LNCAP (cell line): ENCODE measurements at regions not wholly inside any gene's neighbourhood (a gene's known extent, or its start where the extent isn't known, plus 50 kb on each side); places are given as distances from the start of the nearest gene placed in this dataset.

ENCODE experiments used
- TF ChIP-seq, protein P1 (sequence below): fragments of 450-650 bp; IDR thresholded peaks from 2 replicates; pipeline ENCODE4 v1.5.1; 2017; ENCODE audit warnings: mild to moderate bottlenecking

DNA sequence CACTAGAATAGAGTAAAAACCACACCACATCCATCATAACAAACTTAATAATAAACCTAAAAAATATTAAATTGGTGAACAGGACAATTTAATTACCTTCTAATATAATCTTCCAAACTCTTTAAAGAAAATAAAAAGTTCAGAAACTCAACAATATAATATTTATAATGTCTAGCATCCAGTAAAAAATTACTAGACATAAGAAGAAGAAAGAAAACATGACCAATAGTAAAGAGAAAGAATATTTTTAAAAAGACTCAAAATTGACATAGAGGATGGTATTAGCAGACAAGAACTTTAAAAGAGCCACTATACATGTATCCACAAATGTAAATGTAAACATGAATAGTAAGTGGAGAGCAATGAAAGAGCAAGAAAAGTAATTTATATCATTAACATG, 388.4 kb downstream of the TFEC start:
- TF ChIP-seq, protein P1, sequence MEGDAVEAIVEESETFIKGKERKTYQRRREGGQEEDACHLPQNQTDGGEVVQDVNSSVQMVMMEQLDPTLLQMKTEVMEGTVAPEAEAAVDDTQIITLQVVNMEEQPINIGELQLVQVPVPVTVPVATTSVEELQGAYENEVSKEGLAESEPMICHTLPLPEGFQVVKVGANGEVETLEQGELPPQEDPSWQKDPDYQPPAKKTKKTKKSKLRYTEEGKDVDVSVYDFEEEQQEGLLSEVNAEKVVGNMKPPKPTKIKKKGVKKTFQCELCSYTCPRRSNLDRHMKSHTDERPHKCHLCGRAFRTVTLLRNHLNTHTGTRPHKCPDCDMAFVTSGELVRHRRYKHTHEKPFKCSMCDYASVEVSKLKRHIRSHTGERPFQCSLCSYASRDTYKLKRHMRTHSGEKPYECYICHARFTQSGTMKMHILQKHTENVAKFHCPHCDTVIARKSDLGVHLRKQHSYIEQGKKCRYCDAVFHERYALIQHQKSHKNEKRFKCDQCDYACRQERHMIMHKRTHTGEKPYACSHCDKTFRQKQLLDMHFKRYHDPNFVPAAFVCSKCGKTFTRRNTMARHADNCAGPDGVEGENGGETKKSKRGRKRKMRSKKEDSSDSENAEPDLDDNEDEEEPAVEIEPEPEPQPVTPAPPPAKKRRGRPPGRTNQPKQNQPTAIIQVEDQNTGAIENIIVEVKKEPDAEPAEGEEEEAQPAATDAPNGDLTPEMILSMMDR: no peak

DNA sequence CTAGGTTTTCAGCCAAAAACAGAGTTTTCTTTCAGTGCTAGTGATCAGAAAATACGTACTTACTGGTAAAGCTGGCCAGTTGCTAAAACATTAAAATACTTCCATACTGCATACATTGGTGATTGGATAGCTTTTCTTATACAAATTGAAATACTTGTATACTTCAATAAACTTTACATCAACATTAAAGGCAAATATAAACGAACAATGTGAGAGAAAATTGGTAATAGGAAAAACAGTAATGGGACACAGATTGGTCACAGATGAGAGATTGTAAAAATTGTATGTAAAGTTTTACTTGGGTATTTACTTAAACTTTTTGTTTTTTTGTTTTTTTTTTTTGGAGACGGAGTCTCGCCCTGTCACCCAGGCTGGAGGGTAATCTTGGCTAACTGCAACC, 391.7 kb downstream of the TFEC start:
- TF ChIP-seq, protein P1: no peak

DNA sequence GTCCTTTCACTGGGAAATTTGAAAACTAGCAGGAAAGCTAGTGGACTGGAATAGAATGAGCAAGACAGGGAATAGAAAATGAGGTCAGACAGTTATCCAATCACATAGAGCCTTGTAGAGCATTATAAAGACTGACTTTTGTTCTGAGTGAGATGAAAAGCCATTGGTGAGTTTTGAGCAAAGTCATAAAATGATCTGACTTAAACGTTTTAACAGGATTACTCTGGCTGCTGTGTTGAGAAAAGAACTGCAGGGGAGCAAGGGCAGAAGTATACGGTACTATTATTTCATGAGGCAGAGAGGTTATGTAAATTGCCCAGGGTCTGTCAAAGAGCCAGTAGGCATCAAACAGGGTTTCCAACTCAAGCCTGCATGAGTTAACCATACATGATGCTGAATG, 393.4 kb downstream of the TFEC start:
- TF ChIP-seq, protein P1: no peak

DNA sequence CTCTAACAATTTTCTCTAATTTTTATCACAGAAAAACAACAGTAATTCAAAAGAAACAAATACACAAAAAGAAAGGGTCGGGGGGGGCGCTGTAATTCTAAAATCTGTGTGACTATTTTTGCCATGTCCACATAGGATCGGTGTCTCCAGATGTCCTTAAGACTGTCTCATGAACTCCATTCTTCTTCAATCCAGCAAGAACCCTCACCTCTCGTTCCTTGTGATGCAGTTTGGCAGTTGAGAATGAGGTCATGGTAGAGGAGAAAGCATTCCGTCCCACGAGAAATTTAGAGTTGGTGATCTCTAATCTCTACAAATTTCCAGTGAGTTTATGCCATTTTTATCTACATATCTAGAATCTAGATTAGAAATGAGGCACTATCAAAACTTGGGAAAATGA, 394.7 kb downstream of the TFEC start:
- TF ChIP-seq, protein P1: no peak

DNA sequence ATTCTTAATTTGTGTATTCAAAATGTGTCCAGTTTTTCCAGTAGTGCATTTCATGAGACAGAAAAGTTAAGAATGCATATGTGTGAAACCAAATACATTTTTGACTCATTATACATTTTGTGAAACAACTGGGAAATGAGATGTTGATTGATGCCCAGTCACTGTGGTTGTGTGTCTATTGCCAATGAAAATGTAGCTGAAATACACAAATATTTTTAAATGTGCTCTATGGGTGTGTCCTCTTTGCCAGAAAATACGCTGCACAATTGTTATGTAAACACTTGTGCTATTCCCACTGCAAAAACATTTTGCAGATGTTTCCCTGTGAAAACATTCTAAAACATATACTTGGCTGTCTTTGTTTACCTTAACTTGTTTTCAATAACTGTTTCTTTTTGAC, 395.2 kb downstream of the TFEC start:
- TF ChIP-seq, protein P1: no peak

DNA sequence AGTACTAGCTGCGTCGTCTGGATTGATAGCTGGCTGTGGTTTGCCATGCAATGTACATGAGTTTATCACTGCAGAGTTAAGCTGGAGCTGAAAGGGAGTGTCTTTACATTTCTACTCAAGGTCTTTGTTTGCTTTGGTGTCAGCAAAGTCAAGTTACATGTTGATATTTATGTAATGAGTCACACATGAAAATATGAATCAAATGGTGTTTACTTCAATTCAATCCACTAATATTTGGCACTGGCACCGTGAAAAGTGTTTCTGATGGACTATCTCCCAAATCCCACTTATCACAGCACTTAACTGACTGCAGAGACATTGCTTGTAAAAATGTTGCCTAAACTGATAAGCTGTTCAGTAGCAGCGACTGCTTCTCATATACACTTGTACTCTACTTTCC, 395.9 kb downstream of the TFEC start:
- TF ChIP-seq, protein P1: no peak

DNA sequence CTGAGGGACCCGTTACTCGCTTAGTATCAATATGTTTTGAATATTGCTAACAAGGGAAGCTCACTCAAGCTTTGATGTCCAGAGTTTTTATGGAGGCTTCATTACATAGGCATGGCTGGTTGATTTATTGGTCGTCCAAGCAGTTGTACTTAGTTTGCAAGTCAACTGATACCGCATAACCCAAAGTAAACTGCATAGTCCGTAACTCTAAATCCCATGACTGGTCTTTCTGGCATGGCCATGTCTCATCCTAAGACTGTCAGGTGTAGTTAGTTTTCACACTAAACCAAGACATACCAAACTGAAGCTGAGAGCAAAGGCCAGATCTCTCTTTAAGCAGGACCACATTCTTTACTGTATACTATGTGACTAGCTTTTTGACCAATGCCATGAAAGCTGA, 397.9 kb downstream of the TFEC start:
- TF ChIP-seq, protein P1: no peak

DNA sequence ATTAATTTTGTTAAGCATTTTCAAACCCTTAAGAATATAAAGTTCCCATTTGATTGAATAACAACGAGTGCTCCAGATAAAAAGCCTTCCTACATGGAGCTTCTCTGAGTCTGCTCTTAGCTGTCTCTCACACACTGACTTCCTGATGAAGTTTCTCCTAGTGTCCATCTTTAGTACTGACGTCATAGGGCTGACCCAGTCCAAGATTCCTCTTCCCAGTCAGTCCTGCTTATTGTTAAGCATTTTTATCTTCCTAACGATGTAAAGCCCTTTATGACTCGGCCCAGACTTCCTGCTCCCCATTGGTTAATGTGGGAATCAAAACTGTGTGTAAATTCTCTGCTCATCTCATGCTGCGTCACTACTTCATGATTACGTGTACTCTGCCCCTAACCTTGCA, 398.8 kb downstream of the TFEC start:
- TF ChIP-seq, protein P1: no peak
